T-helper 2 cell treated with Interferon-gamma antibody and Interleukin-4, amounts not matched to agents 5 μg/mL and 100 μg/mL, for 36 hours (primary cell): ENCODE measurements at regions not wholly inside any gene's neighbourhood (a gene's known extent, or its start where the extent isn't known, plus 50 kb on each side); places are given as distances from the start of the nearest gene placed in this dataset.

ENCODE experiments used
- DNase-seq: peaks from one replicate; pipeline ENCODE4 v3.0.0; 2021; ENCODE audit warnings: low spot score
- H3K27ac Mint-ChIP-seq: one replicate; pipeline ENCODE4 v1.8.0; 2021; ENCODE audit warnings: mild to moderate bottlenecking, mixed read lengths
- H3K27me3 Mint-ChIP-seq: one replicate; pipeline ENCODE4 v1.8.0; 2021; ENCODE audit warnings: low read depth, mixed read lengths
- H3K36me3 Mint-ChIP-seq: one replicate; pipeline ENCODE4 v1.8.0; 2021; ENCODE audit warnings: low read depth, mixed read lengths
- H3K4me1 Mint-ChIP-seq: one replicate; pipeline ENCODE4 v1.8.0; 2021; ENCODE audit warnings: low read depth, mixed read lengths
- H3K4me3 Mint-ChIP-seq: one replicate; pipeline ENCODE4 v1.8.0; 2022; ENCODE audit warnings: mild to moderate bottlenecking, moderate library complexity, mixed read lengths
- H3K9me3 Mint-ChIP-seq: one replicate; pipeline ENCODE4 v1.8.0; 2021; ENCODE audit warnings: mixed read lengths

DNA sequence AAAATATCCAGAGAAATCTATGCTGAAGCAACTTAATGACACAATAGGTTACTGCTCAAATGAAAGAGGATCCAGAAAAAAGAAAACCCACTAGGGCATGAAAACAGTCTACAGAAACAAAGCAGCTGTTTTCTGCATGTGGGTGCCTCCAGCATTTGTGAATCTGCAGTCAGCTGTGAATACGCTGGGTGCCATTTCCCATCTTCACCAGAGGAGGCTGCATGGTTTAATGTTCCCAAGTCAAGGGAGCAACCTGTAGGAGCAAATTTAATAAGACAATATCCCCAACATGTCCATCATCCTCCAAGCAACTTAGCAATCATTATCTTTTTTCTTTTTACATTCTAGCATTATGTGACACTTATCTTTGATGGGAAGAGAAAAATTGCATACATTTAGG lies 396.6 kb downstream of the BRINP2 start:
- no peak for DNase-seq
- no peaks in the 10 kb centered on the region for H3K4me1 Mint-ChIP-seq
- no peak overlapping the region for H3K27ac Mint-ChIP-seq
- no peaks in the 10 kb centered on the region for H3K27me3 Mint-ChIP-seq
- no peak overlapping the region for H3K4me3 Mint-ChIP-seq
- H3K36me3 Mint-ChIP-seq = no peaks in the 10 kb centered on the region
- peaks cover 7% of the 10 kb centered on the region for H3K9me3 Mint-ChIP-seq

GRCh38 chr1:177566495-177566894 lies 395.7 kb downstream of the BRINP2 start:
- no peaks in the 10 kb centered on the region for H3K4me1 Mint-ChIP-seq
- no peaks in the 10 kb centered on the region for H3K36me3 Mint-ChIP-seq
- H3K27ac Mint-ChIP-seq = no peak overlapping the region
- no peak for DNase-seq
- peaks cover 7% of the 10 kb centered on the region for H3K9me3 Mint-ChIP-seq
- H3K4me3 Mint-ChIP-seq = no peak overlapping the region
- no peaks in the 10 kb centered on the region for H3K27me3 Mint-ChIP-seq

DNA sequence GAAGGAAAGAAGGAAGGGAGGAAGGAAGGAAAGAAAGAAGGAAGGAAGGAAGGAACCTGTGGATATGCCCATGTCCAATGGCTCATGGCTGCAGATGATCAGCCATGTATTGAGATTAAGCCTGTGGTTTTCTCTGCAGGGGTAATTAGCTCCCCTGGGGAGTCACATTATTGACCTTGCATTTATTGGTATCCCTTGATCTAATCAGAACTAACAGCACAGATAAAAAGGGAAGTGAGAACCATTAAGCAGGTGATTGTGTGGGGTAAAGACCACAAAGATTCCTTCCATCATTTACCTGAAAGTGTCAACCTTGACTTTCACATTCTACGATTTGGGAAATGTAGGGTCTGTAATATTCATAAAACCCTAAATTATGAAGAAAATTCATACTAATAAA lies 390.7 kb downstream of the BRINP2 start:
- no peak for DNase-seq
- Mint-ChIP-seq H3K4me3 (no peak overlapping the region), H3K4me1 (no peaks in the 10 kb centered on the region), H3K27ac (no peak overlapping the region), H3K9me3 (peaks cover 14% of the 10 kb centered on the region), H3K36me3 (no peaks in the 10 kb centered on the region), H3K27me3 (no peaks in the 10 kb centered on the region)

- Mint-ChIP-seq H3K27me3 (no peaks in the 10 kb centered on the region), H3K4me1 (no peaks in the 10 kb centered on the region), H3K4me3 (no peak overlapping the region), H3K27ac (no peak overlapping the region), H3K36me3 (no peaks in the 10 kb centered on the region), H3K9me3 (peaks cover 17% of the 10 kb centered on the region)
- no peak for DNase-seq
These were observed 387.6 kb downstream of the BRINP2 start for GRCh38 chr1:177558372-177558771.

DNA sequence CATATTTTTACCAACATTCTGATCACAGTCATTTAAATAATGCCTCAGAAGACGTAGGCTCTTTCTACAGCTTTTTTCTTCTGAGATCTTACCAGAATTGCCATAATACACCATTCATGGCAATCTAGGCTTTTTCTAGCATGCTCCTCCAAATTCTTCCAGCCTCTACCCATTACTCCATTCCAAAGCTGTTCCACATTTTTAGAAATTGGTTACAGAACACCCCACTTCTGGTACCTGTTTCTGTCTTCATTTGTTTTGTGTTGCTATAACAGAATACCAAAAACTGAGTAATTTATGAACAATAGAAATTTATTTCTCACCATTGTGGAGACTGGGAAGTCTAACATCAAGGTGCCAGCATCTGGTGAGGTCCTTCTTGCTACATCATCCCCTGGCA lies 385.4 kb downstream of the BRINP2 start:
- no peak overlapping the region for H3K4me3 Mint-ChIP-seq
- no peaks in the 10 kb centered on the region for H3K36me3 Mint-ChIP-seq
- peaks cover 24% of the 10 kb centered on the region for H3K9me3 Mint-ChIP-seq
- no peaks in the 10 kb centered on the region for H3K4me1 Mint-ChIP-seq
- no peak overlapping the region for H3K27ac Mint-ChIP-seq
- no peak for DNase-seq
- H3K27me3 Mint-ChIP-seq = no peaks in the 10 kb centered on the region

- no peak overlapping the region for H3K27ac Mint-ChIP-seq
- H3K36me3 Mint-ChIP-seq = no peaks in the 10 kb centered on the region
- peaks cover 12% of the 10 kb centered on the region for H3K9me3 Mint-ChIP-seq
- no peaks in the 10 kb centered on the region for H3K4me1 Mint-ChIP-seq
- no peaks in the 10 kb centered on the region for H3K27me3 Mint-ChIP-seq
- no peak for DNase-seq
- H3K4me3 Mint-ChIP-seq = no peak overlapping the region
These were observed 376.4 kb downstream of the BRINP2 start for GRCh38 chr1:177547200-177547599.

- Mint-ChIP-seq H3K4me3 (no peak overlapping the region), H3K4me1 (no peaks in the 10 kb centered on the region), H3K9me3 (peaks cover 4% of the 10 kb centered on the region), H3K27ac (no peak overlapping the region), H3K27me3 (no peaks in the 10 kb centered on the region), H3K36me3 (no peaks in the 10 kb centered on the region)
- DNase-seq = no peak
These were observed 375.6 kb downstream of the BRINP2 start for GRCh38 chr1:177546346-177546745.

DNA sequence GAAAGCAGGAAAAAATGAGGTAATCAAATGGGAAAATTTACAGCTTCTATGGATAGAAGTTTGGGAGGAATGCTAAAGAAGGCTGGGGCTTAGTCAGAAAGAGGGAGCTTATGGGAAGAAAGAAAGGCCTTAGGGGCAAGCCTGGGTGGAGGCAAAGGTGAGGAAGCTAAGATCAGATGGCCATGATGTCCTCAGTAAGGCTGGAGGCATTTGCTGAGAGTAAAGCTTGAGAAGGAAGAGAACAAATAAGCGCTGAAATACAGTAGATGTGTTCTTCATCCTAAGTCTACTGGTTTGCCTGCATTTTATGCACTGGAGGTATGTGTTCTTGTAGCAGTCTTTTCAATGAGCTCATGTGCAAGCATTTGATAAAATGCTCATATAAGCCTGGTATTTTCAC lies 355.4 kb downstream of the BRINP2 start:
- no peaks in the 10 kb centered on the region for H3K4me1 Mint-ChIP-seq
- peaks cover 13% of the 10 kb centered on the region for H3K9me3 Mint-ChIP-seq
- no peak for DNase-seq
- no peaks in the 10 kb centered on the region for H3K27me3 Mint-ChIP-seq
- no peak overlapping the region for H3K4me3 Mint-ChIP-seq
- H3K27ac Mint-ChIP-seq = no peak overlapping the region
- H3K36me3 Mint-ChIP-seq = no peaks in the 10 kb centered on the region

GRCh38 chr1:177525176-177525575 lies 354.4 kb downstream of the BRINP2 start:
- Mint-ChIP-seq H3K4me3 (no peak overlapping the region), H3K27me3 (no peaks in the 10 kb centered on the region), H3K27ac (no peak overlapping the region), H3K4me1 (no peaks in the 10 kb centered on the region), H3K9me3 (peaks cover 13% of the 10 kb centered on the region), H3K36me3 (no peaks in the 10 kb centered on the region)
- no peak for DNase-seq

DNA sequence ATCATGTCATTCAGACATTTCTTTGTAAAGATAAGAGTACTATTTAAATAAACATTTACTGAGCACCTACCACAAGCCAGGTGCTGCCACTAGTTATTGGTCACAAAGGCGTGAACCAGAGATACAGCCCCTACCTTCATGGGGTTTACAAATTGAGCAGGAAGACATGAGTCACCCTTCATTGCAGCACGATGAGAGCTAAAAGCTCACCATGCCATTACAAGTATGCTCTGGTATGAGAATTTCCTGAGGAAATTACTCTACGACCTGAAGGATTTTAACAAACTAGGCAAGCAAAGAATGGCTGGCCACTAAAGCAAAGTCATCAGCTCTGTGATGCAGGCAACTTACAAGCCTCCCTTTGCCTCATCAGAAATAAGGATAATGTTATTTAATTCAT lies 346.8 kb downstream of the BRINP2 start:
- Mint-ChIP-seq H3K9me3 (no peaks in the 10 kb centered on the region), H3K27me3 (no peaks in the 10 kb centered on the region), H3K36me3 (no peaks in the 10 kb centered on the region)

DNA sequence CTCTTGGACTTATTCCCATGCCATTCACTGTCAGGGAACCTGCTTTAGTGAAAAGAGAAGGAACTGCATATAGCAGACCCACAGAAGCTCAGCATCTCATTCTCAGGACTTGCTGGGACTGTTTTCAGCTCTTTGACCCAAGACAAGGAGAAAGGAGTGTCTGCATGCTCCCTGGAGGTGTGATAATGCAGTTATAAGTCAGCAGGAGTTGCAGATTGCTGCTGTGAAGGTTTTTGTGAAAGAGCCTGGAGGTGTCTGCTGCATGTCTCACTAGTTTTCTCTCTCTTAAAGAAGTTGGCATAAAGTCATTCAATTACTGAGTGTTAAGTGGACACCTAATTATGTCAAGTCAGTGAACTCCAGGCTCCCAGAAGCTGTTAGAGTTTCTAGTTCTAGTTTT lies 343.4 kb downstream of the BRINP2 start:
- Mint-ChIP-seq H3K27me3 (no peaks in the 10 kb centered on the region), H3K4me3 (no peak overlapping the region), H3K9me3 (peaks cover 5% of the 10 kb centered on the region), H3K36me3 (no peaks in the 10 kb centered on the region), H3K27ac (no peak overlapping the region), H3K4me1 (no peaks in the 10 kb centered on the region)
- no peak for DNase-seq

More for the DNA sequence above, 346.8 kb downstream of the BRINP2 start:
- Mint-ChIP-seq H3K27ac (no peak overlapping the region), H3K4me1 (no peaks in the 10 kb centered on the region), H3K4me3 (no peak overlapping the region)
- no peak for DNase-seq

DNA sequence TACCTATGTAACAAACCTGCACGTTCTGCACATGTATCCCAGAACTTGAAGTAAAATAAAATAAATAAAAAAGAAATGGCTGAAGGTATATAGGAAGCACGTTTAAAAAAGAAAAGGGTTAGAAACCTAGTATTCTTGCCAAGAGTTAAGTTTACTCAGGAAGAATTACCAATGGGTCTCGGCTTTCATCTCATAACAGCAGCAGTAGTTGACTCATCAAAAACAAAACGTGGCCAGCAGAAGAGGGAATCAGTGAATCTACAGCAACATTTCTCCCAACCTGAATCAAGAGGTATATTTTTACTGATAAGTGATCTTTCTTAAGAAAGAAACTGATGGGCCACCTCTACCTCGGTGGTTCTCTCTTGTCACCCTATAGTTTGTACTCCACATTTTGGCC lies 340.3 kb downstream of the BRINP2 start:
- H3K27ac Mint-ChIP-seq = no peak overlapping the region
- no peaks in the 10 kb centered on the region for H3K27me3 Mint-ChIP-seq
- no peak overlapping the region for H3K4me3 Mint-ChIP-seq
- H3K4me1 Mint-ChIP-seq = no peaks in the 10 kb centered on the region
- no peaks in the 10 kb centered on the region for H3K36me3 Mint-ChIP-seq
- peaks cover 5% of the 10 kb centered on the region for H3K9me3 Mint-ChIP-seq
- DNase-seq = no peak

GRCh38 chr1:177505905-177506590 lies 335.3 kb downstream of the BRINP2 start:
- Mint-ChIP-seq H3K4me3 (no peak overlapping the region), H3K27me3 (no peaks in the 10 kb centered on the region), H3K36me3 (no peaks in the 10 kb centered on the region), H3K27ac (no peak overlapping the region), H3K4me1 (no peaks in the 10 kb centered on the region), H3K9me3 (peaks cover 2% of the 10 kb centered on the region)
- DNase-seq = no peak

DNA sequence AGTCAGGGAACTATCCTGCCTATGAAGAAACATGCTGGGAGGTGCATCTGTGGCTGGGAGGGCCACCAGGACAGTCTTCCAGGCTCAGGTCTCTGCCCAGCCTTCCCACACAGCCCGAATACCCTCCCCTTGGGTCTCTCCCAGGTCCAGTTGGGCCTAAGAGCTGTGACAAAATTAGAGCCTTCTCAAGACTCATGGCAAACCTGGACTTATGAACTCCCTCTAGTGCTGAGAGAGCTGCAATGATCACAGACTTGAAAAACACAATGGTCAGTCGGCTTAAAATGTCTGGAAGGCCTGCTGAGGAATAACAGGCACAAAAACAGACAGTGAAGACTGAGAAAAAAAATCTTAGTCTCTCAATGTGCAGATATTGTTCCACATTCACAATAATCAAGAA lies 325.1 kb downstream of the BRINP2 start:
- Mint-ChIP-seq H3K4me3 (no peak overlapping the region), H3K9me3 (peaks cover 6% of the 10 kb centered on the region), H3K36me3 (no peaks in the 10 kb centered on the region), H3K27me3 (no peaks in the 10 kb centered on the region), H3K4me1 (no peaks in the 10 kb centered on the region), H3K27ac (no peak overlapping the region)
- no peak for DNase-seq

DNA sequence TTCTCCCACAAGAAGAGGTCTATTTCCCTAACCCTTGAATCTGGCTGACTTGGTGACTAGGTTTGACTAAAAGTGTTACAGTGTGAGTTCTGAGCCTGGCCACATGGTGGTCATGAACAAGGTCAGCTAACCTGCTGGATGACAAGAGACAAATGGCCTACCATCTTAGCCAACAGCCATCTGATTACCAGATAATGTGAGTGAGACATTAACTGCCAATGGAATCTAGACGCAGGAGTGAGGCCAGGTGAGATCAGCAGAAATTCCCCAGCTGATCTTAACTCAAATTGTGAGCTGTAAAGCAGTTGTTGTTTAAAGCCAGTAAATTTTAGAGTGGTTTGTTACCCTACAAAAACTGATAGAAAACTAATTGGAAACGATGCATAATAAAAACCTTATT lies 320.0 kb downstream of the BRINP2 start:
- Mint-ChIP-seq H3K36me3 (no peaks in the 10 kb centered on the region), H3K27me3 (no peaks in the 10 kb centered on the region), H3K27ac (no peak overlapping the region), H3K9me3 (no peaks in the 10 kb centered on the region), H3K4me1 (no peaks in the 10 kb centered on the region), H3K4me3 (no peak overlapping the region)
- DNase-seq = no peak
